ENCODE measurements at regions not wholly inside any gene's neighbourhood (a gene's known extent, or its start where the extent isn't known, plus 50 kb on each side); places are given as distances from the start of the nearest gene placed in this dataset.
A peak's percentile ranks its signal among the peaks of the same experiment; 100 is the strongest.

GRCh38 chr2:145329971-145330370 is 810.1 kb upstream of the ZEB2 start:
- DNase-seq (ENCODE audit: low spot score) = no peak

- DNase-seq (ENCODE audit: low spot score) = no peak
Measured at GRCh38 chr2:145325485-145325884, 805.6 kb upstream of the ZEB2 start.

GRCh38 chr2:145324748-145325147 is 804.8 kb upstream of the ZEB2 start:
- no peak for DNase-seq (ENCODE audit: low spot score)

GRCh38 chr2:145323512-145323911 is 803.6 kb upstream of the ZEB2 start:
- DNase-seq (ENCODE audit: low spot score) = peak; percentile 4

GRCh38 chr2:145321344-145321743 is 801.4 kb upstream of the ZEB2 start:
- DNase-seq (ENCODE audit: low spot score) = no peak

GRCh38 chr2:145316496-145316895 is 796.6 kb upstream of the ZEB2 start:
- DNase-seq (ENCODE audit: low spot score) = no peak

GRCh38 chr2:145315053-145315452 is 795.1 kb upstream of the ZEB2 start:
- DNase-seq (ENCODE audit: low spot score) = no peak

GRCh38 chr2:145314119-145314633 is 794.3 kb upstream of the ZEB2 start:
- DNase-seq (ENCODE audit: low spot score) = no peak

GRCh38 chr2:145305889-145306288 is 786.0 kb upstream of the ZEB2 start:
- DNase-seq (ENCODE audit: low spot score) = no peak

- no peak for DNase-seq (ENCODE audit: low spot score)
Measured at GRCh38 chr2:145304501-145304900, 784.6 kb upstream of the ZEB2 start.

- DNase-seq (ENCODE audit: low spot score) = no peak
Measured at GRCh38 chr2:145303536-145303935, 783.6 kb upstream of the ZEB2 start.

- DNase-seq (ENCODE audit: low spot score) = no peak
Measured at GRCh38 chr2:145302886-145303285, 783.0 kb upstream of the ZEB2 start.

- no peak for DNase-seq (ENCODE audit: low spot score)
Measured at GRCh38 chr2:145302451-145302850, 782.5 kb upstream of the ZEB2 start.

- DNase-seq (ENCODE audit: low spot score) = no peak
Measured at GRCh38 chr2:145299368-145299767, 779.4 kb upstream of the ZEB2 start.

- DNase-seq (ENCODE audit: low spot score) = no peak
Measured at GRCh38 chr2:145292166-145292565, 772.2 kb upstream of the ZEB2 start.

- no peak for DNase-seq (ENCODE audit: low spot score)
Measured at GRCh38 chr2:145290986-145291385, 771.1 kb upstream of the ZEB2 start.

- no peak for DNase-seq (ENCODE audit: low spot score)
Measured at GRCh38 chr2:145289946-145290345, 770.0 kb upstream of the ZEB2 start.

GRCh38 chr2:145288650-145289496 is 769.0 kb upstream of the ZEB2 start:
- DNase-seq (ENCODE audit: low spot score) = no peak

- no peak for DNase-seq (ENCODE audit: low spot score)
Measured at GRCh38 chr2:145287736-145288135, 767.8 kb upstream of the ZEB2 start.

GRCh38 chr2:145286716-145287275 is 766.9 kb upstream of the ZEB2 start:
- no peak for DNase-seq (ENCODE audit: low spot score)

- no peak for DNase-seq (ENCODE audit: low spot score)
Measured at GRCh38 chr2:145284551-145284950, 764.6 kb upstream of the ZEB2 start.

- DNase-seq (ENCODE audit: low spot score) = no peak
Measured at GRCh38 chr2:145283131-145283530, 763.2 kb upstream of the ZEB2 start.

- no peak for DNase-seq (ENCODE audit: low spot score)
Measured at GRCh38 chr2:145277922-145278321, 758.0 kb upstream of the ZEB2 start.

GRCh38 chr2:145273840-145274239 is 753.9 kb upstream of the ZEB2 start:
- no peak for DNase-seq (ENCODE audit: low spot score)

Measured in kidney capillary endothelial cell (primary cell).